ENCODE measurements at regions not wholly inside any gene's neighbourhood (a gene's known extent, or its start where the extent isn't known, plus 50 kb on each side); places are given as distances from the start of the nearest gene placed in this dataset.

- H3K56ac ChIP-seq (ENCODE audit: insufficient read length, low read depth, low read length) = no peak overlapping the region
- H3K4me1 ChIP-seq (ENCODE audit: insufficient read depth, low read length) = no peaks in the 10 kb centered on the region
- no peak overlapping the region for H4K8ac ChIP-seq (replicated peaks; ENCODE audit: insufficient read length, low read depth, low read length)
- no peak overlapping the region for H3K14ac ChIP-seq (ENCODE audit: insufficient read depth, low read length)
- no peak overlapping the region for H3K9ac ChIP-seq (ENCODE audit: extremely low read depth, insufficient read length, low read length)
- H3K4me1 Mint-ChIP-seq = peaks cover 3 to 6% of the 10 kb centered on the region in 2 experiments; a peak in 2 of 4 replicates
- no peak overlapping the region for H3K27ac ChIP-seq (ENCODE audit: insufficient read length, low read depth, low read length)
- no peaks in the 10 kb centered on the region for H3K79me2 ChIP-seq (ENCODE audit: insufficient read depth, low read length)
- H3K23ac ChIP-seq (ENCODE audit: insufficient read length, low read depth, low read length) = no peak overlapping the region
- H3K4ac ChIP-seq (ENCODE audit: low read depth, low read length) = no peak overlapping the region
- H4K5ac ChIP-seq (ENCODE audit: insufficient read length, low read depth, low read length) = no peak overlapping the region
- no peaks in the 10 kb centered on the region for H4K20me1 ChIP-seq (ENCODE audit: control insufficient read depth, insufficient read depth, insufficient read length)
- no peak overlapping the region for H3T11ph ChIP-seq (ENCODE audit: low read length)
- peaks cover 8% of the 10 kb centered on the region for H3K27me3 Mint-ChIP-seq (ENCODE audit: low read depth)
- H3K4me3 Mint-ChIP-seq = no peak overlapping the region
- no peaks in the 10 kb centered on the region for H3K27me3 ChIP-seq (ENCODE audit: insufficient read depth, low read length)
- H2BK12ac ChIP-seq (ENCODE audit: insufficient read length, low read depth, low read length) = no peak overlapping the region
- no peak overlapping the region for H4K91ac ChIP-seq (ENCODE audit: insufficient read length, low read depth, low read length)
- no peak overlapping the region for H3K4me2 ChIP-seq (ENCODE audit: insufficient read depth, insufficient read length, low read length)
- TF ChIP-seq CTCF (conservative IDR thresholded peaks at IDR 0.05) = no peak
- no peak overlapping the region for H2BK20ac ChIP-seq (ENCODE audit: low read depth, low read length, poor library complexity, severe bottlenecking)
- no peaks in the 10 kb centered on the region for H3K79me1 ChIP-seq (ENCODE audit: insufficient read depth, low read depth, low read length, poor library complexity, severe bottlenecking)
- no peak overlapping the region for H2AK5ac ChIP-seq (ENCODE audit: insufficient read length, low read length)
- no peak overlapping the region for H2AFZ ChIP-seq (ENCODE audit: low read length)
- H2BK120ac ChIP-seq (ENCODE audit: low read depth, low read length, poor library complexity, severe bottlenecking) = no peak overlapping the region
- WGBS (ENCODE audit: extremely low coverage, insufficient read length, low lambda C conversion rate) = no CpG with 5 or more reads among the region's 2 CpGs
- H2BK5ac ChIP-seq (ENCODE audit: insufficient read length, low read length) = no peak overlapping the region
- no peaks in the 10 kb centered on the region for H3K9me3 Mint-ChIP-seq
- no peak overlapping the region for H2BK15ac ChIP-seq (ENCODE audit: low read depth, low read length)
- no peak overlapping the region for H3K18ac ChIP-seq (ENCODE audit: insufficient read length, low read depth, low read length)
- H3K27ac Mint-ChIP-seq = no peak overlapping the region
- H3K36me3 Mint-ChIP-seq (ENCODE audit: insufficient read depth in 1 of 3, low read depth in 3 of 3) = no peaks in the 10 kb centered on the region
- H3K23me2 ChIP-seq (ENCODE audit: insufficient read length, low read depth, low read length, poor library complexity, severe bottlenecking) = no peaks in the 10 kb centered on the region
- no peak for DNase-seq
- no peaks in the 10 kb centered on the region for H3K9me3 ChIP-seq (ENCODE audit: control insufficient read depth, low read depth, low read length)
Observed at GRCh38 chr4:110396963-110397362, 79.0 kb upstream of the ENPEP start.

Measured in H9 (cell line).